ENCODE measurements at regions not wholly inside any gene's neighbourhood (a gene's known extent, or its start where the extent isn't known, plus 50 kb on each side); places are given as distances from the start of the nearest gene placed in this dataset.

DNA sequence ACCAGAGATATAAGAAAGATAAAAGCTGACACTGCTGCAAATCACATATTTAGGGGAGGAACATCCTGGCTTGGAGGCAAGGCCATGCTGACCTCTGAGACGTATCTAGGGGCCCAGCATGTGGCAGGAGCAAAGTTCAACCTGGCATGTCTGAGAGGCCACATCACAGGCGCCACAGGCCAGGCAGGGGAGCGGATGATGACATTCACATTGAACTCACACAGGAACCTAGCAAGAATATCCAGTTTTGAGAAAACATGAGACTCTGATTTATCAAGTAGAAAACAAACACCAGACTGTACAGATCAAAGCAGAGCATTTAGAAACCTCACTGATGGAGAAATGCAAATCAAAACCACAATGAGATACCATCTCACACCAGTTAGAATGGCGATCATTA lies 64.2 kb upstream of the STK32A start:
- no peak for DNase-seq

DNA sequence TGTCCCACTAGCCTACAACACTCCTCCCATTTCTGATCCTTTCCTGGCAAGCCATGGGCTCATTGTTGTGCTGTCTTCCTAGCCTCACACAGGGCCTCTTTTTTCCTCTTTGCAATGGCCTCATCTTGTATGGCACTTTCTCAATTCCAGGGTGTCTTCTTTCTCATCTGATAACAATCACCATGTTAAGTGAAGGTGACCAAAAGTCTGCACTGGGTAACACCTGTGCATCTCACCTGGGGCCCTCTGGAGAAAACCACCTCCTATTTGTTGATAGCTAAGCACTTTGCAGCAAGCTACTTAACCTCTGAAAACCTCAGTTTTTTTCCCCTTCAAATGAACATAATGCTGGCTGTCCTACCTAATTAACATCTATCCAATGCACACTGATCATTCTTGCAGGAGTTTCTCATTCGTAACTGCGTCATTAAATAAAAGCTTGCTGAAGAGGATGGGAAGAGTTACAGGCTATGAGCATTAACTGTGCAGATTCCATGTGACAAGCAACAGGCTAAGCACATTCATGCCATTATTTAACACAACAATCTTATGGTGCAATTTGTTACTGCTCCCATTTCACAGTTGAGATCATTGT lies 60.1 kb upstream of the STK32A start:
- DNase-seq = no peak

DNA sequence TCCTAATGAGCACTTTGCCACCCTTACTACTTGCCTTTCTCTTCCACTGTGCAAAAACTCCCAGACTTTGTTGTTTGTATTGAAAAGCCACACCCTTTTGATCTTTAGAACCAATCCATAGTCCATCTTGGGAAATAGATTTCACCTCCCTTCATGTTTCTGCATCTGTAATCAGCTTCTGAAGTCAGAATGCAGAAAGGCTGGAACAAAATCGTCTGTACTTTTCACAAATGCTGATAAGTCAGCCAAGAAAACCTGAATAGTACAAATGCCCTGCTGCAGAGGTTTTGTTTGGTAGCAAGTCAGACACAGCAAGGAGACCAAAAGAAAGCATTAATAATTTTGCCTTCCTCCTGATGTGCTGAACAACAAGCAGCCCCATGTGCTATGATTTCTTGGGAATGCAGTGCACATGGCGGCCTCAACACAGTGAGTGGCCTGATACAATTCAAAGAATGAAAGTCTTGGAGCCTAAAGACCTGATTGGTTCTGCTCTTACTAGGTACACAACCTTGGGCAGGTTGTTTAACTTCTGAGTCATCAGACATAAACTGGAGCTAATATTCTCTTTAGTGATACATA lies 59.2 kb upstream of the STK32A start:
- DNase-seq = no peak

DNA sequence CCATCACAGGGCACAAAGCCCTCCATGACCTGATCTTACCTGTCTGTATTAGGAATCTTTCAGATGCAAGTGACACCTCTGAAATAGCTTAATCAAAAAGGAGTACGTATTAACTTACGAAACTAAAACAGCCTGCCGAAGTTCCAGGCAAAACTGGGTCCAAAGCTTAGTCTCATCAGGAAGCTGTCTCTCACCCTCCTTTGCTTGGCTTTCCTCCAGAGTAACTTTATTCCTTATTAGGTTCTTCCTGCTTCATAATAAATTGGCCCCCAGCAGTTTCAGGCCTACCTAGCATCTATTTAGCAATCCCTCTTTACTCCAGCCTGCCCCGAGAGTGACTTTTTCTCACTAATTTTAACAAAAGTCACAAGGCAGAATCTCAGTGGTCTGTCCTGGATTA lies 58.4 kb upstream of the STK32A start:
- DNase-seq = no peak

DNA sequence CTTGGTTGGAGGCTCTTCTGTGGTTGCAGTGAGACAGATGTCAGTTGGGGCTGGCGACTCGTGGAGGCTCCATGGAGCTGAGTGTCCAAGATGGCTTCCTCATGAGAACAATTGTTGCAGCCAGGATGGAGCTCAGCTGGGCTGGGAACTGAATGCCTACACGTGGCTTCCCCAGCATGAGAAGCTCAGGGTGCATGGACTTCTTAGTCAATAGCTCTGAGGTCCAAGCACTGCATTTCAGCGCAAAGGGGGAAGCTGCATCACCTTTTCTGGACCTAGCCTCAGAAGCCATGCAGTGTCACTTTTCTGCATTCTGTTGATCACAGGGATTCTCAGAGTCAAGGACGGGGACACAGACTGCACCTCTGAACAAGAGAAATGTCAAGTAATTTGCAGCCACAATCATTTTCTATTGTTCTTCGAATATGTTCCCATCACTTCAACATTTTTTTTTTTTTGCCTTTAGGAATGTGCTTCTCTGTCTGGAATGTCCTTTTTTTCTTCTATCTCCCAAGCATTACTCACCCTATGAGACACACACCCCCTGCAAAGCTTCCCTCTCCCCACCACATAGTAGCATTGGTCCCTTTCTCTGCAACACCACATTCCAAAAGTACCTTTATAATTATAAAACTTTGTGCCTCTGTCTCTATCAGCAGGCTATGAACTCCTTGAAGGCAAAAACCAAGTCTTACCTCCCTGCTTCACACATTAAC lies 57.5 kb upstream of the STK32A start:
- no peak for DNase-seq

DNA sequence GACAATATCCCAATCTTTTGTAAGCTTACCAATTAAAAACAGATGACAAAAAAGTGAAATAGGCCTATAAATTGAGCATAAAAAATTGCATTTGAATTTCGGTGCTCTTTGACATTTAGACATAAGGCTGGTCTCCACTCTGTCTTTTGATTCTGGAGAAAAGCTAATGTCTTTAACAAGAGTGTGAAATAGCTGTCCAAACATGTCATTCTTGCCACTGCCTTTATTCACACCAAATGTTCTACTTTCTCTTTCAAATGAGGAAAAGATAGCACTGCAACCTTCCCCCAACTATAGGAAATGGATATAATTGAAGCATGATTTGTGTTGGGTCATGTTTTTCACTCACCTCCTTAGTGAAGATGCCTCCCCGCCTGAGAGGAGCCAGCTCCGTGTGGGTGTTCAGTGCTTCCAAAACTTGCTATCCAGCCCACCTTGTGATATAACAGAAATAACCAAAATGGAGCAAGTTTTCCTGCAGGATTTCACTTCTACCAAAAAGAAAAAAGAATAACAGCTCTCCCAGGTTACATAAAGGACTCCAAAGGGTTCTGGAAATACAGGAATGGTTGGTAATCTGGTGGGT lies 55.2 kb upstream of the STK32A start:
- no peak for DNase-seq

DNA sequence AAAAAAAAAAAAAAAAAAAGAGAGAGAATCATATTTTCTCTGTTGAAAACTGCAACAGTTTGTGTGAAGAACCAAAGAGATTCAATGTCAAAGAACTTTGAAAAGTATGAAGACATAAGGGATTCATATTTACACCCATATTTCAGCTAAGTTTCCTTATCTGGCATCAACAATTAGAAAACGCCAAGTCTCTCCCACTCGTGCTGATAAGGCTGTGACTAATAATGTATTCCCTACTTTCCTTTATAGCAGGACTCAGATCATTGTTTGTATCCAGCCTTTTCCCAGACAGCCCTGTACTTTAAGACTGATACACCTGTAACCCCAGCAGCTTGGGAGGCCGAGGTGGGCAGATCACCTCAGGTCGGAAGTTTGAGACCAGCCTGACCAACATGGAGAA lies 54.1 kb upstream of the STK32A start:
- no peak for DNase-seq

All from GOT3 (cell line).